GM21447 (cell line): ENCODE measurements at regions not wholly inside any gene's neighbourhood (a gene's known extent, or its start where the extent isn't known, plus 50 kb on each side); places are given as distances from the start of the nearest gene placed in this dataset.

Experiments
- ATAC-seq: cut with Tn5 transposase; IDR thresholded peaks from one replicate; pipeline ENCODE4 v1.9.1; 2021; ENCODE audit not compliant: unreplicated experiment

- no peak for ATAC-seq
These were observed 97.6 kb downstream of the TM2D1 start for GRCh38 chr1:61627365-61627764.

GRCh38 chr1:61626816-61627215, 98.1 kb downstream of the TM2D1 start:
- no peak for ATAC-seq

GRCh38 chr1:61623852-61624251, 101.1 kb downstream of the TM2D1 start:
- no peak for ATAC-seq

- ATAC-seq, result no peak
These were observed 104.4 kb downstream of the TM2D1 start for GRCh38 chr1:61620536-61620935.

- no peak for ATAC-seq
These were observed 106.2 kb downstream of the TM2D1 start for GRCh38 chr1:61618755-61619154.

- no peak for ATAC-seq
These were observed 106.7 kb downstream of the TM2D1 start for GRCh38 chr1:61618193-61618592.

- no peak for ATAC-seq
These were observed 108.1 kb downstream of the TM2D1 start for GRCh38 chr1:61616830-61617229.

- ATAC-seq, result no peak
These were observed 112.3 kb downstream of the TM2D1 start for GRCh38 chr1:61612602-61613001.

GRCh38 chr1:61609040-61609439, 115.9 kb downstream of the TM2D1 start:
- ATAC-seq, result no peak

GRCh38 chr1:61607448-61607847, 117.5 kb downstream of the TM2D1 start:
- no peak for ATAC-seq

- ATAC-seq, result no peak
These were observed 118.3 kb downstream of the TM2D1 start for GRCh38 chr1:61606448-61607312.

GRCh38 chr1:61605607-61606321, 119.2 kb downstream of the TM2D1 start:
- ATAC-seq, result no peak

- no peak for ATAC-seq
These were observed 120.3 kb downstream of the TM2D1 start for GRCh38 chr1:61604684-61605083.

GRCh38 chr1:61604261-61604660, 120.7 kb downstream of the TM2D1 start:
- no peak for ATAC-seq

- ATAC-seq, result no peak
These were observed 122.3 kb downstream of the TM2D1 start for GRCh38 chr1:61602663-61603062.

- no peak for ATAC-seq
These were observed 127.3 kb downstream of the TM2D1 start for GRCh38 chr1:61597601-61598000.

GRCh38 chr1:61593331-61593730, 131.6 kb downstream of the TM2D1 start:
- no peak for ATAC-seq

- ATAC-seq, result no peak
These were observed 133.6 kb downstream of the TM2D1 start for GRCh38 chr1:61591351-61591750.

- peak; percentile 93 for ATAC-seq
These were observed 135.9 kb downstream of the TM2D1 start for GRCh38 chr1:61588736-61589672.

GRCh38 chr1:61585714-61586113, 139.2 kb downstream of the TM2D1 start:
- no peak for ATAC-seq

GRCh38 chr1:61583703-61584102, 141.2 kb downstream of the TM2D1 start:
- no peak for ATAC-seq
